Hepatocyte (in vitro differentiated cells): ENCODE measurements at regions not wholly inside any gene's neighbourhood (a gene's known extent, or its start where the extent isn't known, plus 50 kb on each side); places are given as distances from the start of the nearest gene placed in this dataset.

ENCODE experiments used
- CTCF ChIP-seq: fragments of 200-600 bp; sonication (generic); IDR thresholded peaks from 2 replicates; pipeline ENCODE4 v1.5.1; 2016; ENCODE audit warnings: antibody characterized with exemption, mild to moderate bottlenecking; ENCODE audit not compliant: poor library complexity
- EZH2 ChIP-seq: fragments of 200-600 bp; sonication (generic); IDR thresholded peaks from 2 replicates; pipeline ENCODE4 v1.6.1; 2016; ENCODE audit warnings: antibody characterized with exemption, mild to moderate bottlenecking, borderline replicate concordance
- EZH2phosphoT487 ChIP-seq: fragments of 200-600 bp; sonication (generic); IDR thresholded peaks from one replicate; pipeline ENCODE4 v1.6.1; 2018; ENCODE audit warnings: antibody characterized with exemption, mild to moderate bottlenecking, low read depth, moderate library complexity; ENCODE audit not compliant: unreplicated experiment, severe bottlenecking

- no peak for TF ChIP-seq EZH2
- no peak for TF ChIP-seq CTCF
- no peak for TF ChIP-seq EZH2phosphoT487
Observed at GRCh38 chr18:51753365-51754057, 556.0 kb upstream of the MEX3C start.
